ENCODE measurements at regions not wholly inside any gene's neighbourhood (a gene's known extent, or its start where the extent isn't known, plus 50 kb on each side); places are given as distances from the start of the nearest gene placed in this dataset.

DNA sequence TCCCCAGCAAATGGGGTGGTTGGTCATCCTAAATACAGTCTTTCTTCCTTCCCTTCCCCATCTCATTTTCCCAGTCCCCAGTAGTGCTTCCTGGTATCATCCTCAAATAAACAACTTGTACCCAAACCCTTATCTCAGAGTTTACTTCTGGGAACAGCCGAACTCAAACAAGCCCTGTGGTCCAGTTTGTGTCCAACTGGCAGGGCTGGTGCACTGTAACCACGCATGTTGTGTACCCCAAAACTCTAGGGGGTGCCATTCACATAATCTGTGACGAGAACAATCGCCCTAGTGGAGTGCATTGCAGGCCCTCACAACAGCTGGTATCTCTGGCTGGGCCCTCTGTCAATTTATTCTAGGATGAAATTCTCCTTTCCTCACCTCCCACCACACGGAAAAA is 366.2 kb downstream of the TNS1 start:
- ATAC-seq (ENCODE audit: insufficient read depth, low FRiP score), result no peak
- no peaks in the 10 kb centered on the region for H3K36me3 ChIP-seq (ENCODE audit: control insufficient read depth in 4 of 4, insufficient read depth in 4 of 4, low read length in 4 of 4)
- WGBS, 2 donors, result 87 to 89% methylated on average over 5 of the region's 5 CpGs

DNA sequence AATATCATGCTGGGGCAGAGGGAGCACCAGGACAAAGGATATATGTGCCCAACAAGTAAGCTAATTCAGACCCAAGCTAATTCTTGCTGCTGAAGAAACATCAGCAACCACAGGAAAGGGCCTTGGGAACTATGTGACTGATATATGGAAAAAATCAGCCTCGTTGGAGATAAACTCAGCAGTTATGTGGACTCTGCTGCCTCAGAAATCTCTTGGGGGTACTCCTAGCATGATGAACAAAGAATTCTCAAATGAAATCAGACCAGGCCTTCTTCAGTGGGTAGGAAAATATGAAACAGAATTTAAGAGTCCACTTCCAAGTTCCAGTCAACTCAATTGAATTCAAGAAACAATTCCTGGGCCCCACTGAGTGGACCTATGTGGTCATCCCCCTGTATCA is 367.9 kb downstream of the TNS1 start:
- ATAC-seq (ENCODE audit: insufficient read depth, low FRiP score) (no peak), DNase-seq (no peak)
- TF ChIP-seq CTCF (IDR thresholded peaks at IDR 0.05; ENCODE audit: control extremely low read depth, extremely low read depth), result no peak
- H3K27me3 ChIP-seq (ENCODE audit: control insufficient read depth in 3 of 3, insufficient read depth in 3 of 3, low read length in 2 of 3), result no peaks in the 10 kb centered on the region
- H3K36me3 ChIP-seq (ENCODE audit: control insufficient read depth in 4 of 4, insufficient read depth in 4 of 4, low read length in 4 of 4), result no peaks in the 10 kb centered on the region
- H3K4me3 ChIP-seq, result no peak overlapping the region
- H3K9ac ChIP-seq (ENCODE audit: insufficient read depth in 1 of 2, low read length in 2 of 2), result no peak overlapping the region
- 49 to 73% methylated on average over 1 of the region's 1 CpG for WGBS, 2 donors
- no peaks in the 10 kb centered on the region for H3K9me3 ChIP-seq (ENCODE audit: control insufficient read depth in 4 of 4, insufficient read depth in 3 of 4, low read length in 3 of 4)
- no peak overlapping the region for H3K27ac ChIP-seq (ENCODE audit: low read depth in 1 of 2, low read length in 1 of 2)
- peaks cover 0 to 19% (median 4%) of the 10 kb centered on the region in 5 donors for H3K4me1 ChIP-seq (ENCODE audit: control insufficient read depth in 5 of 5, insufficient read depth in 5 of 5, low read length in 5 of 5)

More for the DNA sequence above, 366.2 kb downstream of the TNS1 start:
- no peak for TF ChIP-seq CTCF (IDR thresholded peaks at IDR 0.05; ENCODE audit: control extremely low read depth, extremely low read depth)
- no peaks in the 10 kb centered on the region for H3K27me3 ChIP-seq (ENCODE audit: control insufficient read depth in 3 of 3, insufficient read depth in 3 of 3, low read length in 2 of 3)
- no peak for DNase-seq
- peaks cover 0 to 8% (median 4%) of the 10 kb centered on the region in 5 donors for H3K4me1 ChIP-seq (ENCODE audit: control insufficient read depth in 5 of 5, insufficient read depth in 5 of 5, low read length in 5 of 5)
- no peak overlapping the region for H3K9ac ChIP-seq (ENCODE audit: insufficient read depth in 1 of 2, low read length in 2 of 2)
- H3K4me3 ChIP-seq, result no peak overlapping the region
- H3K9me3 ChIP-seq (ENCODE audit: control insufficient read depth in 4 of 4, insufficient read depth in 3 of 4, low read length in 3 of 4), result no peaks in the 10 kb centered on the region
- no peak overlapping the region for H3K27ac ChIP-seq (ENCODE audit: low read depth in 1 of 2, low read length in 1 of 2)

DNA sequence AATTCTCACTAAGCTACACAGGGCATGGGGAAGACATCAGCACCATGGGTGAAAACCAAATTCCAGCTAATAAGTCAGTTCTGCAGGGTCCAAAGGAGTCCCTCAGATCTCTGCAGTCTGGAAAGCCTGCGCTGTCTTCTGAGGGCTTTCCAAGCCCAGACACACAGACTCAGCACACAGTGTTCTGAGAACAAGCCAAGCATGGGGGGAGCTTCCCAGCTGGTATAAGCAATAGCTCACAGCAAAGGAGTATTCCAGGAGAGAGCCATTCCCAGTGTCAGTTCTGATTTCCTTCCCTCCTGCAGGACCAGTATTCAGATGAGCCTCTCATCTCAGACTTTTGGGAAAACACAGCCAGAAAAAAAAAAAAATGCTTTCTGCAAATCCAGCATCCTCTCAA is 370.8 kb downstream of the TNS1 start:
- Histone ChIP-seq H3K9ac (ENCODE audit: insufficient read depth in 1 of 2, low read length in 2 of 2) (no peak overlapping the region), H3K27ac (ENCODE audit: low read depth in 1 of 2, low read length in 1 of 2) (no peak overlapping the region), H3K4me3 (no peak overlapping the region), H3K9me3 (ENCODE audit: control insufficient read depth in 4 of 4, insufficient read depth in 3 of 4, low read length in 3 of 4) (no peaks in the 10 kb centered on the region), H3K27me3 (ENCODE audit: control insufficient read depth in 3 of 3, insufficient read depth in 3 of 3, low read length in 2 of 3) (no peaks in the 10 kb centered on the region), H3K36me3 (ENCODE audit: control insufficient read depth in 4 of 4, insufficient read depth in 4 of 4, low read length in 4 of 4) (no peaks in the 10 kb centered on the region), H3K4me1 (ENCODE audit: control insufficient read depth in 5 of 5, insufficient read depth in 5 of 5, low read length in 5 of 5) (peaks cover 0 to 19% (median 4%) of the 10 kb centered on the region in 5 donors)
- WGBS, 2 donors, result 84 to 100% methylated on average over 1 of the region's 1 CpG
- TF ChIP-seq CTCF (IDR thresholded peaks at IDR 0.05; ENCODE audit: control extremely low read depth, extremely low read depth), result no peak
- ATAC-seq (ENCODE audit: insufficient read depth, low FRiP score), result no peak
- peak in 1 of 3 donors; percentile 64 for DNase-seq

DNA sequence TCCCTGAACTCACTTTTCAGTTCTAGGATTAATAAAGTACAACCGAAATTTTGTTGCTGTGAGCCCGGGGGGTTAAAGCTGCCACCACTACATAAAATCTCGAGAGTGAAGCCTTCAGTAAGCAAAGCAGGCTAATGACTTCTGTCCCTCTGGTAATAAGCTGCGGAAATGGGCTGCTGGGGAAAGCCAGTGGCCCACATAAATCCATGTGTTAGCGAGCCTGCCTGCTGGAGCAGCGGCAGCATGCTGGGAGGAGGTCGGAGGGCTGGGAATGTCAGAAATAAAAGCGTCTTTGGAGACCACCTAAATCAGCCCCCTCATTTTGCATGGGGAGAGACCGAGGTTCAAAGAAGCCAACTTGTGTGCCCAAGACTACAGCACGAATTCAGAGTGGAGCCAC is 371.7 kb downstream of the TNS1 start:
- DNase-seq, result peak in 1 of 3 donors; percentile 49
- H3K4me3 ChIP-seq, result no peak overlapping the region
- peaks cover 0 to 20% (median 4%) of the 10 kb centered on the region in 5 donors for H3K4me1 ChIP-seq (ENCODE audit: control insufficient read depth in 5 of 5, insufficient read depth in 5 of 5, low read length in 5 of 5)
- WGBS, 2 donors, result 78 to 80% methylated on average over 10 of the region's 10 CpGs
- TF ChIP-seq CTCF (IDR thresholded peaks at IDR 0.05; ENCODE audit: control extremely low read depth, extremely low read depth), result no peak
- ATAC-seq (ENCODE audit: insufficient read depth, low FRiP score), result no peak
- no peak overlapping the region for H3K27ac ChIP-seq (ENCODE audit: low read depth in 1 of 2, low read length in 1 of 2)
- no peaks in the 10 kb centered on the region for H3K9me3 ChIP-seq (ENCODE audit: control insufficient read depth in 4 of 4, insufficient read depth in 3 of 4, low read length in 3 of 4)
- no peaks in the 10 kb centered on the region for H3K27me3 ChIP-seq (ENCODE audit: control insufficient read depth in 3 of 3, insufficient read depth in 3 of 3, low read length in 2 of 3)
- H3K9ac ChIP-seq (ENCODE audit: insufficient read depth in 1 of 2, low read length in 2 of 2), result no peak overlapping the region
- no peaks in the 10 kb centered on the region for H3K36me3 ChIP-seq (ENCODE audit: control insufficient read depth in 4 of 4, insufficient read depth in 4 of 4, low read length in 4 of 4)
